SK-N-SH treated with all-trans-retinoic acid at 6 μM for 48 hours (cell line): ENCODE measurements at regions not wholly inside any gene's neighbourhood (a gene's known extent, or its start where the extent isn't known, plus 50 kb on each side); places are given as distances from the start of the nearest gene placed in this dataset.

Source experiments
- ARNTL ChIP-seq: fragments of 450-650 bp; formaldehyde crosslinking; IDR thresholded peaks from 2 replicates; pipeline ENCODE4 v1.5.0; 2020; ENCODE audit warnings: low read depth, mild to moderate bottlenecking, moderate library complexity, borderline replicate concordance
- BACH2 ChIP-seq: fragments of 250-450 bp; sonication (Bioruptor Pico); IDR thresholded peaks from 2 replicates; pipeline ENCODE4 v1.9.0; 2021; ENCODE audit warnings: mild to moderate bottlenecking, borderline replicate concordance
- CREB5 ChIP-seq: fragments of 250-450 bp; sonication (Bioruptor Pico); IDR thresholded peaks from 2 replicates; pipeline ENCODE4 v1.5.1; 2020; ENCODE audit warnings: low read depth, mild to moderate bottlenecking, moderate library complexity
- CSDC2 ChIP-seq: fragments of 250-450 bp; sonication (Bioruptor Pico); IDR thresholded peaks from 2 replicates; pipeline ENCODE4 v1.5.0; 2020; ENCODE audit warnings: mild to moderate bottlenecking, moderate library complexity
- ESRRG ChIP-seq: fragments of 250-450 bp; sonication (Bioruptor Pico); IDR thresholded peaks from 2 replicates; pipeline ENCODE4 v1.6.1; 2021; ENCODE audit warnings: mild to moderate bottlenecking
- GLIS3 ChIP-seq: fragments of 250-450 bp; sonication (Bioruptor Pico); IDR thresholded peaks from 2 replicates; pipeline ENCODE4 v1.5.0; 2020; ENCODE audit warnings: mild to moderate bottlenecking, moderate library complexity
- ISL1 ChIP-seq: fragments of 250-450 bp; sonication (Bioruptor Pico); IDR thresholded peaks from 2 replicates; pipeline ENCODE4 v2.1.2; 2022; ENCODE audit warnings: mild to moderate bottlenecking, moderate library complexity
- PATZ1 ChIP-seq: fragments of 250-450 bp; sonication (Bioruptor Pico); IDR thresholded peaks from 2 replicates; pipeline ENCODE4 v1.8.0; 2020; ENCODE audit warnings: mild to moderate bottlenecking, moderate library complexity, borderline replicate concordance
- PPARA ChIP-seq: fragments of 250-450 bp; sonication (Bioruptor Pico); IDR thresholded peaks from 2 replicates; pipeline ENCODE4 v1.5.0; 2020; ENCODE audit warnings: mild to moderate bottlenecking, borderline replicate concordance
- RARB ChIP-seq: fragments of 250-450 bp; sonication (Bioruptor Pico); IDR thresholded peaks from 2 replicates; pipeline ENCODE4 v1.8.0; 2021; ENCODE audit warnings: mild to moderate bottlenecking, moderate library complexity
- SNAI2 ChIP-seq: fragments of 250-450 bp; sonication (Bioruptor Pico); IDR thresholded peaks from 2 replicates; pipeline ENCODE4 v1.5.0; 2020; ENCODE audit warnings: mild to moderate bottlenecking, moderate library complexity
- ZFP30 ChIP-seq: fragments of 450-650 bp; formaldehyde crosslinking; IDR thresholded peaks from 2 replicates; pipeline ENCODE4 v1.5.0; 2022; ENCODE audit warnings: mild to moderate bottlenecking, moderate library complexity
- ZNF565 ChIP-seq: fragments of 450-650 bp; formaldehyde crosslinking; conservative IDR thresholded peaks from 2 replicates; pipeline ENCODE4 v1.5.0; 2020; ENCODE audit warnings: low read depth, mild to moderate bottlenecking, moderate library complexity

- TF ChIP-seq BACH2 (CRISPR knock-in tag) = no peak
- TF ChIP-seq PATZ1 (CRISPR knock-in tag) = no peak
- no peak for TF ChIP-seq ESRRG
- TF ChIP-seq ZNF565 (CRISPR knock-in tag) = no peak
- no peak for TF ChIP-seq RARB (CRISPR knock-in tag)
- TF ChIP-seq ZFP30 (CRISPR knock-in tag) = no peak
- TF ChIP-seq SNAI2 (CRISPR knock-in tag) = no peak
- TF ChIP-seq CSDC2 = no peak
- TF ChIP-seq GLIS3 (CRISPR knock-in tag) = no peak
- no peak for TF ChIP-seq CREB5 (CRISPR knock-in tag)
- no peak for TF ChIP-seq PPARA (CRISPR knock-in tag)
- no peak for TF ChIP-seq ARNTL (CRISPR knock-in tag)
- TF ChIP-seq ISL1 (CRISPR knock-in tag) = no peak
These were observed 887.3 kb downstream of the CDH8 start for GRCh38 chr16:61148930-61149329.
